ENCODE measurements at regions not wholly inside any gene's neighbourhood (a gene's known extent, or its start where the extent isn't known, plus 50 kb on each side); places are given as distances from the start of the nearest gene placed in this dataset.

DNA sequence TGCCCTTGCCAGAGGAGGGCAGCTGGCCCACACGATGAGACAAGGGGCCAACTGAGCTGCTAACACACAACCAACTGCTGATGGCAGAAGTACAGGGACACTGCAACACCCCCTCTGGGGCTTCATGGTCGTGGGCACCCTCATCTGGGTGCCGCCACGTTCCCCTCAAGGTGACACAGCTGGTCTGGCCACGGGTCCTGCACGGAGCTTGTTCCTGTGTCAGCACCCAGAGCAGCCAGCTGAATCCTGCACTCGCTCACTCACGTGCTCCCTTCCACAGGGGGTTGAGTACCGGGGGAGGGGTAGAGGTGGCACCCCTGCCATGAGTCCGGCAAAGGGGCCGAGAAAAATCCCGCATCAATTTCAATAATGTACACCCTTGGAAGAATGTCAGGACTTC is 1319.1 kb downstream of the REEP3 start:
- Histone ChIP-seq H4K20me1 (ENCODE audit: low read depth, low read length) (no peaks in the 10 kb centered on the region), H3K9me2 (replicated peaks; ENCODE audit: insufficient read depth, low read length) (no peaks in the 10 kb centered on the region), H3K27ac (ENCODE audit: low read depth, low read length) (no peak overlapping the region), H3F3A (ENCODE audit: insufficient read depth) (no peaks in the 10 kb centered on the region), H3K36me3 (ENCODE audit: low read length) (no peaks in the 10 kb centered on the region), H3K4me2 (ENCODE audit: low read depth, low read length, poor library complexity, severe bottlenecking) (no peak overlapping the region), H2AFZ (ENCODE audit: low read depth, low read length, severe bottlenecking) (no peak overlapping the region), H3K27me3 (ENCODE audit: low read length) (no peaks in the 10 kb centered on the region), H3K9ac (ENCODE audit: low read length) (no peak overlapping the region), H3K9me3 (ENCODE audit: insufficient read depth, low read length) (no peaks in the 10 kb centered on the region), H3K4me3 (ENCODE audit: insufficient read depth, low read length, poor library complexity, severe bottlenecking) (no peak overlapping the region), H3K79me2 (ENCODE audit: insufficient read depth, low read length) (no peaks in the 10 kb centered on the region)
- TF ChIP-seq, protein P1, sequence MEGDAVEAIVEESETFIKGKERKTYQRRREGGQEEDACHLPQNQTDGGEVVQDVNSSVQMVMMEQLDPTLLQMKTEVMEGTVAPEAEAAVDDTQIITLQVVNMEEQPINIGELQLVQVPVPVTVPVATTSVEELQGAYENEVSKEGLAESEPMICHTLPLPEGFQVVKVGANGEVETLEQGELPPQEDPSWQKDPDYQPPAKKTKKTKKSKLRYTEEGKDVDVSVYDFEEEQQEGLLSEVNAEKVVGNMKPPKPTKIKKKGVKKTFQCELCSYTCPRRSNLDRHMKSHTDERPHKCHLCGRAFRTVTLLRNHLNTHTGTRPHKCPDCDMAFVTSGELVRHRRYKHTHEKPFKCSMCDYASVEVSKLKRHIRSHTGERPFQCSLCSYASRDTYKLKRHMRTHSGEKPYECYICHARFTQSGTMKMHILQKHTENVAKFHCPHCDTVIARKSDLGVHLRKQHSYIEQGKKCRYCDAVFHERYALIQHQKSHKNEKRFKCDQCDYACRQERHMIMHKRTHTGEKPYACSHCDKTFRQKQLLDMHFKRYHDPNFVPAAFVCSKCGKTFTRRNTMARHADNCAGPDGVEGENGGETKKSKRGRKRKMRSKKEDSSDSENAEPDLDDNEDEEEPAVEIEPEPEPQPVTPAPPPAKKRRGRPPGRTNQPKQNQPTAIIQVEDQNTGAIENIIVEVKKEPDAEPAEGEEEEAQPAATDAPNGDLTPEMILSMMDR (IDR thresholded peaks at IDR 0.05; ENCODE audit: insufficient read depth, low read length, poor library complexity, severe bottlenecking), result no peak
- no peak for TF ChIP-seq EZH2phosphoT487 (conservative IDR thresholded peaks at IDR 0.05; ENCODE audit: low read length)

DNA sequence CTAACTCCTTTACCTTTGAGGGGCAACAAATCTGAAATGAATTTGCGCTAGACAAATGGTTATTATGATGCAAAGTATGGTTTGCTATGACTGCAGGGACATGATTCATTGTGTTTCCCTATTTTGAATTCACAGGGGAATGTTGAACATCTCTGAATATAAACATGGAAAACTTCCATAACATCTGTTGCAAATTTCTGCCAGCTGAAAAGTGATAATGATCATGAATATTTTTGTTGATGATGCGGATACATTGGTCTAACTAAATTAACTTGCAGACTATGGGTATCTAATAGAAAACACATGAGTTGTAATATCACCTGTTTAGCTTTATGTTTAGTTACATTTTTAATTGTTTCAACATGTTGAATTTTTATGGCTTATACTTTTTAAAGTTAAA is 1325.5 kb downstream of the REEP3 start:
- H3F3A ChIP-seq (ENCODE audit: insufficient read depth), result no peaks in the 10 kb centered on the region
- H3K9me2 ChIP-seq (replicated peaks; ENCODE audit: insufficient read depth, low read length), result no peaks in the 10 kb centered on the region
- no peak overlapping the region for H3K9ac ChIP-seq (ENCODE audit: low read length)
- H3K9me3 ChIP-seq (ENCODE audit: insufficient read depth, low read length), result no peaks in the 10 kb centered on the region
- H3K4me2 ChIP-seq (ENCODE audit: low read depth, low read length, poor library complexity, severe bottlenecking), result no peak overlapping the region
- H3K4me3 ChIP-seq (ENCODE audit: insufficient read depth, low read length, poor library complexity, severe bottlenecking), result no peak overlapping the region
- TF ChIP-seq, protein P1 (IDR thresholded peaks at IDR 0.05; ENCODE audit: insufficient read depth, low read length, poor library complexity, severe bottlenecking), result no peak
- TF ChIP-seq EZH2phosphoT487 (conservative IDR thresholded peaks at IDR 0.05; ENCODE audit: low read length), result no peak
- no peak overlapping the region for H2AFZ ChIP-seq (ENCODE audit: low read depth, low read length, severe bottlenecking)
- H3K79me2 ChIP-seq (ENCODE audit: insufficient read depth, low read length), result no peaks in the 10 kb centered on the region
- H3K36me3 ChIP-seq (ENCODE audit: low read length), result no peaks in the 10 kb centered on the region
- H3K27me3 ChIP-seq (ENCODE audit: low read length), result no peaks in the 10 kb centered on the region
- H3K27ac ChIP-seq (ENCODE audit: low read depth, low read length), result no peak overlapping the region
- H4K20me1 ChIP-seq (ENCODE audit: low read depth, low read length), result no peaks in the 10 kb centered on the region

DNA sequence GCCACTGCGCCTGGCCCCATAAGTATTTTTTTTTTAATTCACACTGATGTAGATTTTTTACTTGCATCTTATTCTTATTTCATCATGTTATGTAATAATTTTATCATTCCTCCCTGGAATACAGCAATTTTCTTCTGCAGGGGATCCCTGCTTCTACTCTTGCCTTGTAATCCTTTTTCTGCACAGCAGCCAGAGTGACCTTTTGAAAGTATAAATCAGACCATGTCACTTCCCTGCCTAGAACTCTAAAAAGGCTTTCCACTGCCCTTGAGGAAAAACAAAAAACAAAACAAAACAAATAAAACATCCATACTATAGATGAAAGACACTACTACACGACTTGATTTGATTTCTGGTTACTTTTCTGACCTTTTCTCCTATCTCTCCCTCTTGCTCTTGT is 1334.7 kb downstream of the REEP3 start:
- Histone ChIP-seq H2AFZ (ENCODE audit: low read depth, low read length, severe bottlenecking) (no peak overlapping the region), H3K9me3 (ENCODE audit: insufficient read depth, low read length) (no peaks in the 10 kb centered on the region), H3K4me3 (ENCODE audit: insufficient read depth, low read length, poor library complexity, severe bottlenecking) (no peak overlapping the region), H3K79me2 (ENCODE audit: insufficient read depth, low read length) (no peaks in the 10 kb centered on the region), H3K36me3 (ENCODE audit: low read length) (no peaks in the 10 kb centered on the region), H3K27me3 (ENCODE audit: low read length) (no peaks in the 10 kb centered on the region), H3F3A (ENCODE audit: insufficient read depth) (no peaks in the 10 kb centered on the region), H3K9me2 (replicated peaks; ENCODE audit: insufficient read depth, low read length) (no peaks in the 10 kb centered on the region), H4K20me1 (ENCODE audit: low read depth, low read length) (no peaks in the 10 kb centered on the region), H3K9ac (ENCODE audit: low read length) (no peak overlapping the region), H3K4me2 (ENCODE audit: low read depth, low read length, poor library complexity, severe bottlenecking) (no peak overlapping the region), H3K27ac (ENCODE audit: low read depth, low read length) (no peak overlapping the region)
- TF ChIP-seq, protein P1 (IDR thresholded peaks at IDR 0.05; ENCODE audit: insufficient read depth, low read length, poor library complexity, severe bottlenecking), result no peak

DNA sequence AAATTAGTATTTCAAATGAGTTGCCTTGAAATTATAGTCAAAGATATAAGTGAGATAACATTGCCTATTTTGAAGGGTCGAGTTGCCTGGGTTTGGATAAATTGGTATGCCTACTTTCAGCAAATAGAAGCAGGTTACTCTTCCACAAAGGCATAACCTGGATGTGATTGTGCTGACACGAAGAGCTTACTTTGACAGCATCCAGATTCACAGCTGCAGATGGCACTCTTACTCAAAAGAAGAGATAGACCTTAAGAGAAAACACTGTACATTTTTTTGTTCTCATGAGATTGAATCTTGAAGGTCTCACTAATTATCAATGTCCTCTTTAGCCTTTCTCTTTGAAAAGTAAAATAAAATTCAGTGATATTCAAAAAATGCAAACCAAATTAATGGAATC is 1338.7 kb downstream of the REEP3 start:
- H3K9ac ChIP-seq (ENCODE audit: low read length), result no peak overlapping the region
- no peak overlapping the region for H3K4me3 ChIP-seq (ENCODE audit: insufficient read depth, low read length, poor library complexity, severe bottlenecking)
- no peaks in the 10 kb centered on the region for H3K9me3 ChIP-seq (ENCODE audit: insufficient read depth, low read length)
- H3K27ac ChIP-seq (ENCODE audit: low read depth, low read length), result no peak overlapping the region
- no peak for TF ChIP-seq EZH2phosphoT487 (conservative IDR thresholded peaks at IDR 0.05; ENCODE audit: low read length)
- TF ChIP-seq, protein P1 (IDR thresholded peaks at IDR 0.05; ENCODE audit: insufficient read depth, low read length, poor library complexity, severe bottlenecking), result no peak
- H3K4me2 ChIP-seq (ENCODE audit: low read depth, low read length, poor library complexity, severe bottlenecking), result no peak overlapping the region
- H3K9me2 ChIP-seq (replicated peaks; ENCODE audit: insufficient read depth, low read length), result no peaks in the 10 kb centered on the region
- H3K36me3 ChIP-seq (ENCODE audit: low read length), result no peaks in the 10 kb centered on the region
- no peaks in the 10 kb centered on the region for H4K20me1 ChIP-seq (ENCODE audit: low read depth, low read length)
- H3K79me2 ChIP-seq (ENCODE audit: insufficient read depth, low read length), result no peaks in the 10 kb centered on the region
- no peaks in the 10 kb centered on the region for H3F3A ChIP-seq (ENCODE audit: insufficient read depth)
- no peaks in the 10 kb centered on the region for H3K27me3 ChIP-seq (ENCODE audit: low read length)
- H2AFZ ChIP-seq (ENCODE audit: low read depth, low read length, severe bottlenecking), result no peak overlapping the region
